DOHH2 (cell line): ENCODE measurements at regions not wholly inside any gene's neighbourhood (a gene's known extent, or its start where the extent isn't known, plus 50 kb on each side); places are given as distances from the start of the nearest gene placed in this dataset.

Experiments used
- H3F3A ChIP-seq: fragments of 200-600 bp; sonication (generic), shearing (Covaris generic); 2 replicates; pipeline ENCODE4 v1.6.0; 2016; ENCODE audit warnings: antibody characterized with exemption, mild to moderate bottlenecking; ENCODE audit not compliant: control insufficient read depth, insufficient read depth
- H3K27ac ChIP-seq: fragments of 200-600 bp; sonication (generic); 2 replicates; pipeline ENCODE4 v1.5.1; 2014; ENCODE audit warnings: low read depth, mild to moderate bottlenecking, low read length, moderate library complexity
- H3K27me3 ChIP-seq: fragments of 200-600 bp; sonication (generic); 2 replicates; pipeline ENCODE4 v1.6.1; 2014; ENCODE audit warnings: mild to moderate bottlenecking, low read length, mixed read lengths; ENCODE audit not compliant: control insufficient read depth
- H3K36me3 ChIP-seq: fragments of 200-600 bp; sonication (generic); 2 replicates; pipeline ENCODE4 v1.6.1; 2014; ENCODE audit warnings: mild to moderate bottlenecking, low read length, moderate library complexity, mixed read lengths; ENCODE audit not compliant: control insufficient read depth
- H3K4me1 ChIP-seq: fragments of 200-600 bp; sonication (generic); 2 replicates; pipeline ENCODE4 v1.6.1; 2014; ENCODE audit warnings: mild to moderate bottlenecking, low read length, mixed read lengths; ENCODE audit not compliant: control insufficient read depth
- H3K4me2 ChIP-seq: fragments of 200-600 bp; sonication (generic); 2 replicates; pipeline ENCODE4 v1.6.0; 2014; ENCODE audit warnings: mild to moderate bottlenecking, low read length, moderate library complexity
- H3K4me3 ChIP-seq: fragments of 200-600 bp; sonication (generic); 2 replicates; pipeline ENCODE4 v1.5.1; 2014; ENCODE audit warnings: mild to moderate bottlenecking, low read length, mixed read lengths
- H3K79me2 ChIP-seq: fragments of 200-600 bp; sonication (generic); 2 replicates; pipeline ENCODE4 v1.6.1; 2014; ENCODE audit warnings: mild to moderate bottlenecking, low read length, mixed read lengths; ENCODE audit not compliant: control insufficient read depth
- H3K9me2 ChIP-seq: fragments of 200-600 bp; sonication (generic); replicated peaks from 2 replicates; pipeline ENCODE4 v1.6.1; 2014; ENCODE audit warnings: mild to moderate bottlenecking, low read length, mixed read lengths; ENCODE audit not compliant: control insufficient read depth
- H3K9me3 ChIP-seq: fragments of 200-600 bp; sonication (generic); 2 replicates; pipeline ENCODE4 v1.6.1; 2014; ENCODE audit warnings: antibody characterized with exemption, low read length, mixed read lengths; ENCODE audit not compliant: control insufficient read depth, insufficient read depth
- H4K20me1 ChIP-seq: fragments of 200-600 bp; sonication (generic); 2 replicates; pipeline ENCODE4 v1.6.0; 2014; ENCODE audit warnings: low read depth, mild to moderate bottlenecking, antibody characterized with exemption, low read length, moderate library complexity; ENCODE audit not compliant: control insufficient read depth, insufficient read depth
- CTCF ChIP-seq: fragments of 200-600 bp; sonication (generic); IDR thresholded peaks from one replicate; pipeline ENCODE4 v1.5.1; 2014; ENCODE audit warnings: antibody characterized with exemption, mild to moderate bottlenecking, low read depth, low read length; ENCODE audit not compliant: poor library complexity, severe bottlenecking
- EZH2phosphoT487 ChIP-seq: fragments of 200-600 bp; sonication (generic); IDR thresholded peaks from 2 replicates; pipeline ENCODE4 v1.6.1; 2017; ENCODE audit warnings: borderline replicate concordance, mild to moderate bottlenecking, antibody characterized with exemption, low read length, moderate library complexity, mixed read lengths

GRCh38 chr1:43044572-43045361 lies 86.1 kb upstream of the SLC2A1 start:
- H3F3A ChIP-seq, result no peaks in the 10 kb centered on the region
- no peak overlapping the region for H3K4me3 ChIP-seq
- H3K27ac ChIP-seq, result no peak overlapping the region
- H3K9me3 ChIP-seq, result no peaks in the 10 kb centered on the region
- H3K27me3 ChIP-seq, result peaks cover 3% of the 10 kb centered on the region; the same call in 1 of the 2 replicates
- H3K4me2 ChIP-seq, result no peak overlapping the region
- no peaks in the 10 kb centered on the region for H3K36me3 ChIP-seq
- H3K4me1 ChIP-seq, result no peaks in the 10 kb centered on the region
- H3K79me2 ChIP-seq, result no peaks in the 10 kb centered on the region
- no peaks in the 10 kb centered on the region for H4K20me1 ChIP-seq
- H3K9me2 ChIP-seq, result no peaks in the 10 kb centered on the region
- no peak for TF ChIP-seq EZH2phosphoT487
- no peak for TF ChIP-seq CTCF

- Histone ChIP-seq H3F3A (no peaks in the 10 kb centered on the region), H3K9me2 (no peaks in the 10 kb centered on the region), H3K27ac (no peak overlapping the region), H3K4me3 (no peak overlapping the region), H3K36me3 (no peaks in the 10 kb centered on the region), H3K4me2 (no peak overlapping the region), H3K27me3 (peaks cover 3% of the 10 kb centered on the region; the same call in 1 of the 2 replicates), H4K20me1 (no peaks in the 10 kb centered on the region), H3K9me3 (no peaks in the 10 kb centered on the region), H3K4me1 (no peaks in the 10 kb centered on the region), H3K79me2 (no peaks in the 10 kb centered on the region)
- TF ChIP-seq CTCF, result no peak
- no peak for TF ChIP-seq EZH2phosphoT487
Observed at GRCh38 chr1:43043695-43044094, 85.0 kb upstream of the SLC2A1 start.

- H3K9me3 ChIP-seq, result no peaks in the 10 kb centered on the region
- H3K9me2 ChIP-seq, result no peaks in the 10 kb centered on the region
- H3K4me3 ChIP-seq, result no peak overlapping the region
- no peaks in the 10 kb centered on the region for H3K79me2 ChIP-seq
- TF ChIP-seq EZH2phosphoT487, result no peak
- TF ChIP-seq CTCF, result no peak
- no peaks in the 10 kb centered on the region for H3F3A ChIP-seq
- H3K4me1 ChIP-seq, result no peaks in the 10 kb centered on the region
- no peak overlapping the region for H3K4me2 ChIP-seq
- no peaks in the 10 kb centered on the region for H4K20me1 ChIP-seq
- H3K27ac ChIP-seq, result no peak overlapping the region
- H3K36me3 ChIP-seq, result no peaks in the 10 kb centered on the region
- H3K27me3 ChIP-seq, result peaks cover 7% of the 10 kb centered on the region; the same call in 1 of the 2 replicates
Observed at GRCh38 chr1:43042773-43043457, 84.2 kb upstream of the SLC2A1 start.
